ENCODE measurements at regions not wholly inside any gene's neighbourhood (a gene's known extent, or its start where the extent isn't known, plus 50 kb on each side); places are given as distances from the start of the nearest gene placed in this dataset.
A peak's percentile ranks its signal among the peaks of the same experiment; 100 is the strongest.

GRCh38 chr4:77327151-77327550 is 170.1 kb downstream of the CCNG2 start:
- no peak overlapping the region for H3K4me3 ChIP-seq (ENCODE audit: low read length)
- no peak for DNase-seq (ENCODE audit: low read depth)
- TF ChIP-seq CTCF (IDR thresholded peaks at IDR 0.05; ENCODE audit: insufficient read depth, low read depth, low read length, missing control alignments), result no peak

- TF ChIP-seq CTCF (IDR thresholded peaks at IDR 0.05; ENCODE audit: insufficient read depth, low read depth, low read length, missing control alignments), result no peak
- no peak overlapping the region for H3K4me3 ChIP-seq (ENCODE audit: low read length)
- DNase-seq (ENCODE audit: low read depth), result peak; percentile 27
Measured at GRCh38 chr4:77332696-77333270, 175.8 kb downstream of the CCNG2 start.

GRCh38 chr4:77336411-77337142 is 179.6 kb downstream of the CCNG2 start:
- no peak for TF ChIP-seq CTCF (IDR thresholded peaks at IDR 0.05; ENCODE audit: insufficient read depth, low read depth, low read length, missing control alignments)
- no peak overlapping the region for H3K4me3 ChIP-seq (ENCODE audit: low read length)
- DNase-seq (ENCODE audit: low read depth), result peak; percentile 75

- no peak overlapping the region for H3K4me3 ChIP-seq (ENCODE audit: low read length)
- no peak for DNase-seq (ENCODE audit: low read depth)
- TF ChIP-seq CTCF (IDR thresholded peaks at IDR 0.05; ENCODE audit: insufficient read depth, low read depth, low read length, missing control alignments), result no peak
Measured at GRCh38 chr4:77342170-77342810, 185.3 kb downstream of the CCNG2 start.

GRCh38 chr4:77344001-77344400 is 187.0 kb downstream of the CCNG2 start:
- TF ChIP-seq CTCF (IDR thresholded peaks at IDR 0.05; ENCODE audit: insufficient read depth, low read depth, low read length, missing control alignments), result no peak
- H3K4me3 ChIP-seq (ENCODE audit: low read length), result no peak overlapping the region
- peak; percentile 91 for DNase-seq (ENCODE audit: low read depth)

- H3K4me3 ChIP-seq (ENCODE audit: low read length), result no peak overlapping the region
- no peak for DNase-seq (ENCODE audit: low read depth)
- TF ChIP-seq CTCF (IDR thresholded peaks at IDR 0.05; ENCODE audit: insufficient read depth, low read depth, low read length, missing control alignments), result no peak
Measured at GRCh38 chr4:77344784-77345183, 187.8 kb downstream of the CCNG2 start.
